ENCODE measurements at regions not wholly inside any gene's neighbourhood (a gene's known extent, or its start where the extent isn't known, plus 50 kb on each side); places are given as distances from the start of the nearest gene placed in this dataset.

DNA sequence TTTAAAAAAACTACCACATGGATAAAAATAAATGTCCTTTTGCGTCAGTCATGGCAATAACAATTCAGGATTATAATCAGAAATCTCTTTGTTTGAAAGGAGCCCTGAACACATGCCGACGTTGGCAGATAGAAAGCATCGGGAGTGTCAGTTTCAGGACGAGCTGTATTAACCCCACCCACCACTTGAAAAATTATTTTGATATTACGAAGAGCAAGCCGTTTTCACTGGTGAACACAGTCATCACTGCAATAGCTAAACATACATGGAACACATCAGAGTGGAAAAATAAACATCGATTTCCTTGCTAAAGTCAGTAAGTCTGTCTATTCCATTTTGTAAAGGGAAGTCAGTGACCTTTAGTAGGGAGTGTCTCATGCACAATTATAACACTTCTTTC is 266.4 kb upstream of the FBXL7 start:
- intact Hi-C loops (cut with DNase I; ENCODE audit: low total_unique reads): no loop called here
- peaks cover 0 to 3% (median 0%) of the 10 kb centered on the region in 8 donors for H3K9me3 ChIP-seq
- H3K36me3 ChIP-seq: no peaks in the 10 kb centered on the region
- TF ChIP-seq POLR2AphosphoS5 (IDR thresholded peaks at IDR 0.05): no peak
- no peak overlapping the region for H3K4me3 ChIP-seq
- no peaks in the 10 kb centered on the region for H3K4me1 ChIP-seq
- no peaks in the 10 kb centered on the region for H3K27me3 ChIP-seq (replicated peaks in 1 of 7)
- DNase-seq: no peak
- no peak overlapping the region for H3K27ac ChIP-seq
- WGBS, 5 donors: 59 to 86% (median 76%) methylated on average over 8 of the region's 8 CpGs

DNA sequence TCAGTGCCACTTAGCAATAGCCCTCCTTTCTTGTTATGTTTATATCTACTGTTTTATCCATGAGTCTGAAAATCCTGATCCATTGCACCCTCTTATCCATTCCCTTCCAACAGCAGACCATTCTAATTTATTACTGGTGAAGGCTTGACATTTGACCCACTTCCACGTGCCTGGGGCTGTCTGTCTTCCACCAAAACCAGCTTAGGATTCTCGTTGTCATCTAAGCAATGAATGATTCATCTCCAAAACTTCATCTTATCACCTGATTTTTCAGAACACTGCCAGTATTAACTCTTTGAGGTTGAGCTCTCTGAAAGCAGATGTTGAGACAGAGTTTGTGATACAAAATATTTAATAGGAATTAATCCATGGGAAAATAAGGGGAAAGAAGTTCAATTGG is 277.8 kb upstream of the FBXL7 start:
- WGBS, 5 donors: 33 to 43% (median 38%) methylated on average over 2 of the region's 2 CpGs
- no peak overlapping the region for H3K27ac ChIP-seq
- no peak for DNase-seq
- H3K36me3 ChIP-seq: no peaks in the 10 kb centered on the region
- no peaks in the 10 kb centered on the region for H3K27me3 ChIP-seq (replicated peaks in 1 of 7)
- H3K4me1 ChIP-seq: no peaks in the 10 kb centered on the region
- H3K4me3 ChIP-seq: no peak overlapping the region
- intact Hi-C loops (cut with DNase I; ENCODE audit: low total_unique reads): no loop called here
- TF ChIP-seq, protein P1, sequence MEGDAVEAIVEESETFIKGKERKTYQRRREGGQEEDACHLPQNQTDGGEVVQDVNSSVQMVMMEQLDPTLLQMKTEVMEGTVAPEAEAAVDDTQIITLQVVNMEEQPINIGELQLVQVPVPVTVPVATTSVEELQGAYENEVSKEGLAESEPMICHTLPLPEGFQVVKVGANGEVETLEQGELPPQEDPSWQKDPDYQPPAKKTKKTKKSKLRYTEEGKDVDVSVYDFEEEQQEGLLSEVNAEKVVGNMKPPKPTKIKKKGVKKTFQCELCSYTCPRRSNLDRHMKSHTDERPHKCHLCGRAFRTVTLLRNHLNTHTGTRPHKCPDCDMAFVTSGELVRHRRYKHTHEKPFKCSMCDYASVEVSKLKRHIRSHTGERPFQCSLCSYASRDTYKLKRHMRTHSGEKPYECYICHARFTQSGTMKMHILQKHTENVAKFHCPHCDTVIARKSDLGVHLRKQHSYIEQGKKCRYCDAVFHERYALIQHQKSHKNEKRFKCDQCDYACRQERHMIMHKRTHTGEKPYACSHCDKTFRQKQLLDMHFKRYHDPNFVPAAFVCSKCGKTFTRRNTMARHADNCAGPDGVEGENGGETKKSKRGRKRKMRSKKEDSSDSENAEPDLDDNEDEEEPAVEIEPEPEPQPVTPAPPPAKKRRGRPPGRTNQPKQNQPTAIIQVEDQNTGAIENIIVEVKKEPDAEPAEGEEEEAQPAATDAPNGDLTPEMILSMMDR (IDR thresholded peaks at IDR 0.05 in 8 of 11, conservative IDR thresholded peaks at IDR 0.05 in 3 of 11): no peak
- TF ChIP-seq POLR2AphosphoS5 (IDR thresholded peaks at IDR 0.05): no peak
- TF ChIP-seq POLR2A (IDR thresholded peaks at IDR 0.05): no peak
- peaks cover 0 to 4% (median 0%) of the 10 kb centered on the region in 8 donors for H3K9me3 ChIP-seq

DNA sequence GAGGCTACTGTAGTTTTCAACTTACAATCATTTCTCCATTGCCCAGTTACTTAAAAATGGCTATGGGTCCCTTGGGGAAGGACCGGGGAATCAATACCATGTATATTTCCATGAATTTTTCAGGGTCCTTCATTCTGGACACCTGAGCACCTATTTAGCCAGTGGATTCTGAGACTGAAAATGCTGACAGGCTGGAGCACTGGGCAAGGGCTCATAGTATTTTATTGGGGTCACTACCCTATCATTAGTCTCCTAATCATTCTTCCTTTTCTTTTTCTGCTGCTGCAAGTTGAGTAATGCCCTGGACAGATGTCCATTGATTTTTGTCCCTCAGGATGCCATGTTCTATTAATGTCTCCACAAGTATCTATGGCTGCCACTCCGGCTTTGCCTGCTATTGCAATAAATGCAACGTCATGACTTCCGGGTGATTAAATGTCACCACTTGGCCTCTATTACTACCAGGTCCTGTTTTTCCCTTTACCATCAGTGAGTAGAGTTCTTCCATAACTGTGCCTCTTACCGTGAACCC is 279.3 kb upstream of the FBXL7 start:
- WGBS, 5 donors: 87 to 92% (median 91%) methylated on average over 5 of the region's 5 CpGs
- H3K4me1 ChIP-seq: no peaks in the 10 kb centered on the region
- H3K27me3 ChIP-seq (replicated peaks in 1 of 7): no peaks in the 10 kb centered on the region
- peaks cover 0 to 7% (median 0%) of the 10 kb centered on the region in 8 donors for H3K9me3 ChIP-seq
- H3K4me3 ChIP-seq: no peak overlapping the region
- H3K36me3 ChIP-seq: no peaks in the 10 kb centered on the region
- DNase-seq: no peak
- intact Hi-C loops (cut with DNase I; ENCODE audit: low total_unique reads): no loop called here
- H3K27ac ChIP-seq: no peak overlapping the region
- TF ChIP-seq, protein P1 (IDR thresholded peaks at IDR 0.05 in 8 of 11, conservative IDR thresholded peaks at IDR 0.05 in 3 of 11): no peak
- TF ChIP-seq POLR2AphosphoS5 (IDR thresholded peaks at IDR 0.05): no peak
- no peak for TF ChIP-seq POLR2A (IDR thresholded peaks at IDR 0.05)

DNA sequence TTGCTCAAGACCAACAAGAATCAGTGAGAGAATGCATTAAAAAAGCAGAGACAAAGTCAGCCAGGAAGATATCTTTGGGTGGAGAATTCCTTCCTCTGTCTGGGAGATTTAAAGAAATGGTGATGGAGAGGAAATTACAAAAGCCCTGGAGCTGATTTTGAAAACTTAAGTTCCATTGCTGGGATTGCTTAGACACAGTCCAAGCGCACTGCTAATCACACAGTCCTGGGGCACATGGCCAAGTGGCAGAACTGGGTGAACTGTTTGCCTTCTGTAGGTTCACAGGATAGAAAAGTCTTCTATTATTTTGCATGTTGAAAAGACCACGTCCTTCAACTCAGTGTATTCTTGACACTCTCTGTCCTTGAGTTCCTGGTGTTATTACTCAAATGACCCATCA is 284.9 kb upstream of the FBXL7 start:
- no peaks in the 10 kb centered on the region for H3K4me1 ChIP-seq
- 57 to 71% (median 66%) methylated on average over 2 of the region's 2 CpGs for WGBS, 5 donors
- peaks cover 0 to 17% (median 1%) of the 10 kb centered on the region in 8 donors for H3K9me3 ChIP-seq
- intact Hi-C loops (cut with DNase I; ENCODE audit: low total_unique reads): no loop called here
- DNase-seq: no peak
- H3K36me3 ChIP-seq: no peaks in the 10 kb centered on the region
- TF ChIP-seq POLR2A (IDR thresholded peaks at IDR 0.05) (no peak), POLR2AphosphoS5 (IDR thresholded peaks at IDR 0.05) (no peak)
- TF ChIP-seq, protein P1 (IDR thresholded peaks at IDR 0.05 in 8 of 11, conservative IDR thresholded peaks at IDR 0.05 in 3 of 11): no peak
- H3K4me3 ChIP-seq: no peak overlapping the region
- no peaks in the 10 kb centered on the region for H3K27me3 ChIP-seq (replicated peaks in 1 of 7)
- H3K27ac ChIP-seq: no peak overlapping the region

DNA sequence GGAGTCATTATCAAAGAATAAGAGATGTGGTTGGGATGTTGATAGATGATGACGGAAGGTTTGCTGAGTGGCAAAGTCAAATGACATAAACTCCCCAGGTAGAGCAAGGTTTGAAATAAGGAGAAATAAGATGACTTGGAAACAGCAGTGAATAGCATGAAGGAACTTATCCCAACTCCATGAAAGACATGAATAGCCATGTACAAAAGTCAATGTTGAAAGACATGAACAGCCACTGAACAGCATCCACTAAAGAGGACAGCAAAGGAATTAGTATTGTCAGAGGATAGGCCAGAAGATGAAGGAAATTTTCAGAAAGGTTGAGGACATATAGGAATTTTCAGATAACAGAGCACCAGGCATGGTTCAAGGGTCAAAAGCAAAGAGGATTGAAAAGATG is 286.0 kb upstream of the FBXL7 start:
- 92 to 100% (median 100%) methylated on average over 1 of the region's 1 CpG for WGBS, 5 donors
- TF ChIP-seq POLR2A (IDR thresholded peaks at IDR 0.05) (no peak), POLR2AphosphoS5 (IDR thresholded peaks at IDR 0.05) (no peak)
- TF ChIP-seq, protein P1 (IDR thresholded peaks at IDR 0.05 in 8 of 11, conservative IDR thresholded peaks at IDR 0.05 in 3 of 11): no peak
- no peaks in the 10 kb centered on the region for H3K36me3 ChIP-seq
- peaks cover 0 to 17% (median 1%) of the 10 kb centered on the region in 8 donors for H3K9me3 ChIP-seq
- no peaks in the 10 kb centered on the region for H3K4me1 ChIP-seq
- H3K27ac ChIP-seq: no peak overlapping the region
- DNase-seq: no peak
- H3K4me3 ChIP-seq: no peak overlapping the region
- no peaks in the 10 kb centered on the region for H3K27me3 ChIP-seq (replicated peaks in 1 of 7)
- intact Hi-C loops (cut with DNase I; ENCODE audit: low total_unique reads): no loop called here

Measured in spleen (tissue), 11 donors.